Mesodermal cell (in vitro differentiated cells): ENCODE measurements at regions not wholly inside any gene's neighbourhood (a gene's known extent, or its start where the extent isn't known, plus 50 kb on each side); places are given as distances from the start of the nearest gene placed in this dataset.

ENCODE experiments used
- H3K27ac ChIP-seq: 2 replicates; pipeline ENCODE4 v1.7.0; 2013; ENCODE audit warnings: mild to moderate bottlenecking, low read depth, low read length, moderate library complexity; ENCODE audit not compliant: severe bottlenecking
- H3K36me3 ChIP-seq: 2 replicates; pipeline ENCODE4 v1.7.1; 2013; ENCODE audit warnings: mild to moderate bottlenecking, low read length, moderate library complexity; ENCODE audit not compliant: control insufficient read depth, insufficient read depth
- H3K4me1 ChIP-seq: one replicate; pipeline ENCODE4 v1.7.1; 2013; ENCODE audit warnings: mild to moderate bottlenecking, low read length; ENCODE audit not compliant: insufficient read depth, control insufficient read depth, poor library complexity, severe bottlenecking
- H3K4me3 ChIP-seq: 2 replicates; pipeline ENCODE4 v1.7.0; 2013; ENCODE audit warnings: low read length, control low read depth, mild to moderate bottlenecking; ENCODE audit not compliant: insufficient read depth, poor library complexity, severe bottlenecking; ENCODE audit errors: extremely low read depth
- H3K9me3 ChIP-seq: 2 replicates; pipeline ENCODE4 v1.7.1; 2013; ENCODE audit warnings: mild to moderate bottlenecking, low read length, moderate library complexity; ENCODE audit not compliant: control insufficient read depth
- WGBS, 2 experiments: methylation state at CpG; one replicate each; pipeline ENCODE4 v1.1.5; 2013; ENCODE audit warnings: missing lambda C conversion rate in 2 of 2; ENCODE audit not compliant: insufficient coverage in 2 of 2; 5-methylcytosine and 5-hydroxymethylcytosine counted together

- no peak overlapping the region for H3K27ac ChIP-seq
- 93 to 100% methylated on average over 1 to 2 of the region's 6 CpGs for WGBS, 2 experiments
- no peak overlapping the region for H3K4me3 ChIP-seq
- H3K36me3 ChIP-seq = no peaks in the 10 kb centered on the region
- peaks cover 2% of the 10 kb centered on the region for H3K9me3 ChIP-seq
- no peaks in the 10 kb centered on the region for H3K4me1 ChIP-seq
Observed at GRCh38 chr2:216960671-216961268, 100.9 kb upstream of the TNP1 start.

- WGBS, 2 experiments = 77 to 94% methylated on average over 3 of the region's 3 CpGs
- Histone ChIP-seq H3K9me3 (peaks cover 13% of the 10 kb centered on the region), H3K4me1 (no peaks in the 10 kb centered on the region), H3K4me3 (no peak overlapping the region), H3K36me3 (no peaks in the 10 kb centered on the region), H3K27ac (no peak overlapping the region)
Observed at GRCh38 chr2:216959433-216959832, 99.6 kb upstream of the TNP1 start.

DNA sequence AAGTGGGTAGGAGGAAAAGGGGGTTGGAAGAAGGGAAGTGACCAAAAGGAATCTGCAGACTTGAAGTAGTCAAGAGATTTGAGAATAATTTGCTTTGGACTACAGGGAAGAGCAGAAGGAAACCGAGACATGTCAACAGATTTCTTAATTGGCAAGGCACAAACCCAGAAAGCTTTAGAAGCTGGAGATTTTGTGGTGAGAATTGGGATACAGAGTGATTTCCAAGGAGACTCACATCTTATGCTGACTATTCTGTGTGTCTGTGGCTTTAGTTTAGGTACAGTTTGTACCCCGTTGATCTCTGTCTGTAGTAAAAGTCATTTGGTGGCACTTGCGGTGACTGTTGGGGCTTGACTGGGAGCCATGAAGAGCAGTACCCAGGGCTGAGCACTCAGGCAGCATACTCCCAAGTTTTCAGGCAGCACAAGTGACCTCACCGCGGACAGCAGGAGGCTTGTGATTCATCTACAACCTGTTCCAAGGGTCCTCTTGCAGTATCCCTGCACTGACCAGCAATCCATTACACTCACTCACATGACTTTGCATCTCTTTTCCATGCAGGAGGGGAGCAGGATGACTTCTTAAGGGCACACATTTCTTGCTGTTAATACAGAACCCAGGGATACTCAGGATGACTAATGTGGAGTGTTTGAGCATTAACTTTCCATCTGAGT lies 97.1 kb upstream of the TNP1 start:
- WGBS, 2 experiments = 95 to 96% methylated on average over 5 of the region's 5 CpGs
- Histone ChIP-seq H3K4me1 (no peaks in the 10 kb centered on the region), H3K27ac (no peak overlapping the region), H3K9me3 (peaks cover 13% of the 10 kb centered on the region), H3K36me3 (no peaks in the 10 kb centered on the region), H3K4me3 (no peak overlapping the region)

DNA sequence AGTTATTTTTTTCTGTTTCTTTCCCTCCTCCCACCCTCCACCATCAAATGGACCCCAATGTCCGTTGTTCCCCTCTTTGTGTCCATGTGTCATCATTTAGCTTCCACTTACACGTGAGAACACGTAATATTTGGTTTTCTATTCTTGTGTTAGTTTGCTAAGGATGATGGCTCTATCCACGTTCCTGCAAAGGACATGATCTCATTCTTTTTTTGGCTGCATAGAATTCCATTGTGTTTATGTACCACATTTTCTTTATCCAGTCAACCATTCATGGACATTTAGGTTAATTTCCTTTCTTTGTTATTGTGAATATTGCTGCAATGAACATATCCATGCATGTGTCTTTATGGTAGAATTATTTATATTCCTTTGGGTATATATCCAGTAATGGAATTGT lies 91.3 kb upstream of the TNP1 start:
- Histone ChIP-seq H3K27ac (no peak overlapping the region), H3K9me3 (peaks cover 13% of the 10 kb centered on the region), H3K36me3 (no peaks in the 10 kb centered on the region), H3K4me3 (no peak overlapping the region), H3K4me1 (no peaks in the 10 kb centered on the region)
- WGBS, 2 experiments = 84 to 100% methylated on average over 1 to 2 of the region's 4 CpGs

GRCh38 chr2:216950547-216950946 lies 90.7 kb upstream of the TNP1 start:
- Histone ChIP-seq H3K36me3 (no peaks in the 10 kb centered on the region), H3K4me1 (no peaks in the 10 kb centered on the region), H3K4me3 (no peak overlapping the region), H3K27ac (no peak overlapping the region), H3K9me3 (peaks cover 10% of the 10 kb centered on the region)
- WGBS, 2 experiments = 95 to 100% methylated on average over 1 to 2 of the region's 2 CpGs

DNA sequence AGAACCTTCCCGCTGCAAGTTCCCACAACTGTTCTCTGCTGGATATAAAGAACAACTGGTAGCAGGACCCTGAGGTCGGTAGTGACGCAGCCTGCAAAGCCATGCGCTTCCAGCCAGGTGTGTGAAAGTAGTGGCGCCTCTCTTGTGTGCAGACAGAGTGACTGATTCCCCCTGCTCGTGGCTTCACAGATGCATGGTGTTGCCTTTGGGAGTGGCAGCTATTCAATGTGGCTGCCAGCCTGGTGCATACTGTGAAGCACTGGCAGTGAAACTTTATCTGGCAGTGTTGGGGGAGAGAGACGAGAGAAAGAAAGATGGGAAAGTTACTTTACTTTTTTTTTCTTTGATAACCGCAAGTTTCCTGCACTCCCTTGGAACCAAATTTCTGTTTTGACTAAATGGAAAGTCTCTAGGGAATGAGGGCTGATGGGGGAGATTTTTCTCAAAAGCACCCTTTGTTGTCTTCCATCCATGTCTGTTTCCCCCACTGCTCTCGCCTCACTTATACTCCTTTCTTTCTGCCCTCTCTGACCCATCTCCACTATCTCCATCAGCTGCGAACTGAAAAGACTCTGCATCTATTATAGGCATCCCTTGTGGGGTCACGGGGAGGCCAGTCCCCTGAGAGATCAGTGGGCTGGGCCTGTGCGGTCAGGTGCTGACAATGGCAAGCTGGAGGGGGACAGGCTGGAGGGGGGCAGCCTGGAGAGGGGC lies 90.0 kb upstream of the TNP1 start:
- Histone ChIP-seq H3K4me1 (no peaks in the 10 kb centered on the region), H3K36me3 (no peaks in the 10 kb centered on the region), H3K27ac (no peak overlapping the region), H3K9me3 (peaks cover 4% of the 10 kb centered on the region), H3K4me3 (no peak overlapping the region)
- WGBS, 2 experiments = 85 to 87% methylated on average over 6 to 10 of the region's 12 CpGs

GRCh38 chr2:216947055-216947454 lies 87.2 kb upstream of the TNP1 start:
- Histone ChIP-seq H3K36me3 (no peaks in the 10 kb centered on the region), H3K4me3 (no peak overlapping the region), H3K27ac (no peak overlapping the region), H3K9me3 (no peaks in the 10 kb centered on the region), H3K4me1 (no peaks in the 10 kb centered on the region)
- WGBS, 2 experiments = no CpG with 5 or more reads among the region's 4 CpGs

GRCh38 chr2:216944733-216945132 lies 84.9 kb upstream of the TNP1 start:
- WGBS, 2 experiments = 100% methylated on average over 1 to 3 of the region's 4 CpGs

DNA sequence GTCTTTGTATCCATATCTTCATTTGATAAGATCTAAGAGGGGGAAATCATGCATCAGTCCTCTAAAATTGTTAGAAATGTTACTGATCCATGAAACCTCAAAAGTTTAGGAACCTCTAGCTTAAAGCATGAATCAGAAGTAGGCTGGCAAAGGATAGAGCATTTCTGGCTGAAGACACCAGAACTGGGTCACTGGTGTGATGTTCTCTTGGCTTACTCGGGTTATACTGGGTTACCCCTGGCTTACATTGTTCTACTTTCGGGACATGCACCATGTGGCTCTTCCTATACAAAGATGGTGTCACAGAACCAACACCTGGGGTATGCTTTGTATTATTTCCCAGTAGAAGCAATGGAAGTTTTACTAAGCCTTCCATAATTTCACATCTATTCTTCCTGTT lies 83.2 kb upstream of the TNP1 start:
- H3K4me3 ChIP-seq = no peak overlapping the region
- H3K36me3 ChIP-seq = no peaks in the 10 kb centered on the region
- H3K4me1 ChIP-seq = no peaks in the 10 kb centered on the region
- H3K27ac ChIP-seq = no peak overlapping the region
- no peaks in the 10 kb centered on the region for H3K9me3 ChIP-seq
- 85 to 100% methylated on average over 1 to 2 of the region's 2 CpGs for whole genome bisulfite sequencing, 2 experiments

More at GRCh38 chr2:216944733-216945132, 84.9 kb upstream of the TNP1 start:
- no peak overlapping the region for H3K4me3 ChIP-seq
- no peaks in the 10 kb centered on the region for H3K36me3 ChIP-seq
- no peak overlapping the region for H3K27ac ChIP-seq
- H3K9me3 ChIP-seq = no peaks in the 10 kb centered on the region
- no peaks in the 10 kb centered on the region for H3K4me1 ChIP-seq

DNA sequence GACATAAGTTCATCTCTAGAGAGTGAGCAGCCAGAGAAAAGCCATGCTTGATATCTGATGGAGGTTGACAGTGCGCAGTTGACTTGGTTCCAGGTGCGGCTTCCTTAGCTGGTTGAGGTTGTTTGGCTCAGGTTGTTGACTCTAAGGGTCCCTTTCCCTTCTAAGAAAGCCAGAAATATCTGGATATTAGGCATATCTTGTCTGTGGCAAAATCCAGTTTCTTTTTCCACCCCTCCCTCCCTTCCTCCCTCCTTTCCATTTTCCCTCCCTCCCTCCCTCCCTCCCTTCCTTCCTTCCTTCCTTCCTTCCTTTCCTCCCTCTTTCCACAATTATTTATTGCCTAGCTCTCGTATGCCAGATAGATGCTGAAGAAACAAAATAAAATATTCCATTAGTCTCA lies 82.6 kb upstream of the TNP1 start:
- no peaks in the 10 kb centered on the region for H3K4me1 ChIP-seq

GRCh38 chr2:216942016-216942415 lies 82.2 kb upstream of the TNP1 start:
- Histone ChIP-seq H3K9me3 (no peaks in the 10 kb centered on the region), H3K4me1 (no peaks in the 10 kb centered on the region), H3K27ac (no peak overlapping the region), H3K36me3 (no peaks in the 10 kb centered on the region), H3K4me3 (no peak overlapping the region)
- WGBS, 2 experiments = 90 to 94% methylated on average over 5 of the region's 5 CpGs

More for the DNA sequence above, 82.6 kb upstream of the TNP1 start:
- WGBS, 2 experiments = 93 to 100% methylated on average over 1 to 2 of the region's 3 CpGs
- Histone ChIP-seq H3K27ac (no peak overlapping the region), H3K9me3 (no peaks in the 10 kb centered on the region), H3K36me3 (no peaks in the 10 kb centered on the region), H3K4me3 (no peak overlapping the region)
